ENCODE measurements at regions not wholly inside any gene's neighbourhood (a gene's known extent, or its start where the extent isn't known, plus 50 kb on each side); places are given as distances from the start of the nearest gene placed in this dataset.

- Histone ChIP-seq H3K4me3 (ENCODE audit: low read length in 2 of 2) (no peak overlapping the region), H3K4me1 (ENCODE audit: control insufficient read depth in 1 of 2, insufficient read depth in 2 of 2, low read length in 2 of 2) (no peaks in the 10 kb centered on the region), H3K36me3 (ENCODE audit: control insufficient read depth in 1 of 2, insufficient read depth in 2 of 2, low read length in 1 of 2) (no peaks in the 10 kb centered on the region), H3K27me3 (ENCODE audit: control insufficient read depth in 1 of 2, insufficient read depth in 2 of 2, low read length in 1 of 2) (no peaks in the 10 kb centered on the region), H3K27ac (ENCODE audit: low read depth in 1 of 2, low read length in 2 of 2) (no peak overlapping the region), H3K9me3 (ENCODE audit: control insufficient read depth, low read length) (no peaks in the 10 kb centered on the region)
- intact Hi-C loops (cut with DNase I): no loop called here
- 62 to 69% methylated on average over 33 of the region's 33 CpGs for WGBS, 2 donors
- no peak for ATAC-seq (ENCODE audit: low FRiP score)
- peak in 1 of 2 donors; percentile 55 for DNase-seq
Measured at GRCh38 chr14:104390941-104391901, 188.3 kb upstream of the C14orf180 start.

- DNase-seq (no peak), ATAC-seq (ENCODE audit: low FRiP score) (no peak)
- WGBS, 2 donors: 82 to 83% methylated on average over 6 of the region's 6 CpGs
- H3K4me1 ChIP-seq (ENCODE audit: control insufficient read depth in 1 of 2, insufficient read depth in 2 of 2, low read length in 2 of 2): no peaks in the 10 kb centered on the region
- H3K36me3 ChIP-seq (ENCODE audit: control insufficient read depth in 1 of 2, insufficient read depth in 2 of 2, low read length in 1 of 2): no peaks in the 10 kb centered on the region
- H3K27ac ChIP-seq (ENCODE audit: low read depth in 1 of 2, low read length in 2 of 2): no peak overlapping the region
- H3K9me3 ChIP-seq (ENCODE audit: control insufficient read depth, low read length): peaks cover 2% of the 10 kb centered on the region
- intact Hi-C loops (cut with DNase I): no loop called here
- H3K27me3 ChIP-seq (ENCODE audit: control insufficient read depth in 1 of 2, insufficient read depth in 2 of 2, low read length in 1 of 2): no peaks in the 10 kb centered on the region
- H3K4me3 ChIP-seq (ENCODE audit: low read length in 2 of 2): no peak overlapping the region
Measured at GRCh38 chr14:104392001-104392395, 187.6 kb upstream of the C14orf180 start.

- Histone ChIP-seq H3K36me3 (ENCODE audit: control insufficient read depth in 1 of 2, insufficient read depth in 2 of 2, low read length in 1 of 2) (no peaks in the 10 kb centered on the region), H3K27me3 (ENCODE audit: control insufficient read depth in 1 of 2, insufficient read depth in 2 of 2, low read length in 1 of 2) (no peaks in the 10 kb centered on the region), H3K27ac (ENCODE audit: low read depth in 1 of 2, low read length in 2 of 2) (no peak overlapping the region), H3K4me1 (ENCODE audit: control insufficient read depth in 1 of 2, insufficient read depth in 2 of 2, low read length in 2 of 2) (no peaks in the 10 kb centered on the region), H3K9me3 (ENCODE audit: control insufficient read depth, low read length) (peaks cover 4% of the 10 kb centered on the region), H3K4me3 (ENCODE audit: low read length in 2 of 2) (no peak overlapping the region)
- peak; percentile 38 to 61 for DNase-seq
- intact Hi-C loops (cut with DNase I): no loop called here
- WGBS, 2 donors: 84% methylated on average over 28 of the region's 28 CpGs
- ATAC-seq (ENCODE audit: low FRiP score): no peak
Measured at GRCh38 chr14:104392396-104393198, 187.0 kb upstream of the C14orf180 start.

- Histone ChIP-seq H3K4me3 (ENCODE audit: low read length in 2 of 2) (no peak overlapping the region), H3K4me1 (ENCODE audit: control insufficient read depth in 1 of 2, insufficient read depth in 2 of 2, low read length in 2 of 2) (no peaks in the 10 kb centered on the region), H3K36me3 (ENCODE audit: control insufficient read depth in 1 of 2, insufficient read depth in 2 of 2, low read length in 1 of 2) (no peaks in the 10 kb centered on the region), H3K9me3 (ENCODE audit: control insufficient read depth, low read length) (peaks cover 4% of the 10 kb centered on the region), H3K27me3 (ENCODE audit: control insufficient read depth in 1 of 2, insufficient read depth in 2 of 2, low read length in 1 of 2) (no peaks in the 10 kb centered on the region), H3K27ac (ENCODE audit: low read depth in 1 of 2, low read length in 2 of 2) (no peak overlapping the region)
- intact Hi-C loops (cut with DNase I): no loop called here
- 88 to 89% methylated on average over 18 of the region's 18 CpGs for WGBS, 2 donors
- ATAC-seq (ENCODE audit: low FRiP score): no peak
- peak; percentile 40 to 70 for DNase-seq
Measured at GRCh38 chr14:104393199-104393897, 186.2 kb upstream of the C14orf180 start.

GRCh38 chr14:104393898-104394381 lies 185.6 kb upstream of the C14orf180 start:
- ATAC-seq (ENCODE audit: low FRiP score) (no peak), DNase-seq (peak in 1 of 2 donors; percentile 66)
- Histone ChIP-seq H3K4me1 (ENCODE audit: control insufficient read depth in 1 of 2, insufficient read depth in 2 of 2, low read length in 2 of 2) (no peaks in the 10 kb centered on the region), H3K27ac (ENCODE audit: low read depth in 1 of 2, low read length in 2 of 2) (no peak overlapping the region), H3K27me3 (ENCODE audit: control insufficient read depth in 1 of 2, insufficient read depth in 2 of 2, low read length in 1 of 2) (no peaks in the 10 kb centered on the region), H3K36me3 (ENCODE audit: control insufficient read depth in 1 of 2, insufficient read depth in 2 of 2, low read length in 1 of 2) (no peaks in the 10 kb centered on the region), H3K9me3 (ENCODE audit: control insufficient read depth, low read length) (peaks cover 5% of the 10 kb centered on the region), H3K4me3 (ENCODE audit: low read length in 2 of 2) (no peak overlapping the region)
- 61 to 62% methylated on average over 10 of the region's 10 CpGs for WGBS, 2 donors
- intact Hi-C loops (cut with DNase I): no loop called here

GRCh38 chr14:104394409-104394851 lies 185.1 kb upstream of the C14orf180 start:
- 63 to 64% methylated on average over 13 of the region's 13 CpGs for WGBS, 2 donors

GRCh38 chr14:104395276-104395675 lies 184.3 kb upstream of the C14orf180 start:
- DNase-seq (no peak), ATAC-seq (ENCODE audit: low FRiP score) (no peak)
- Histone ChIP-seq H3K4me3 (ENCODE audit: low read length in 2 of 2) (no peak overlapping the region), H3K9me3 (ENCODE audit: control insufficient read depth, low read length) (peaks cover 5% of the 10 kb centered on the region), H3K4me1 (ENCODE audit: control insufficient read depth in 1 of 2, insufficient read depth in 2 of 2, low read length in 2 of 2) (no peaks in the 10 kb centered on the region), H3K27me3 (ENCODE audit: control insufficient read depth in 1 of 2, insufficient read depth in 2 of 2, low read length in 1 of 2) (no peaks in the 10 kb centered on the region), H3K36me3 (ENCODE audit: control insufficient read depth in 1 of 2, insufficient read depth in 2 of 2, low read length in 1 of 2) (no peaks in the 10 kb centered on the region), H3K27ac (ENCODE audit: low read depth in 1 of 2, low read length in 2 of 2) (no peak overlapping the region)
- 75 to 82% methylated on average over 6 of the region's 6 CpGs for WGBS, 2 donors
- intact Hi-C loops (cut with DNase I): no loop called here

More at GRCh38 chr14:104394409-104394851, 185.1 kb upstream of the C14orf180 start:
- Histone ChIP-seq H3K4me3 (ENCODE audit: low read length in 2 of 2) (no peak overlapping the region), H3K4me1 (ENCODE audit: control insufficient read depth in 1 of 2, insufficient read depth in 2 of 2, low read length in 2 of 2) (no peaks in the 10 kb centered on the region), H3K9me3 (ENCODE audit: control insufficient read depth, low read length) (peaks cover 5% of the 10 kb centered on the region), H3K27ac (ENCODE audit: low read depth in 1 of 2, low read length in 2 of 2) (no peak overlapping the region), H3K36me3 (ENCODE audit: control insufficient read depth in 1 of 2, insufficient read depth in 2 of 2, low read length in 1 of 2) (no peaks in the 10 kb centered on the region), H3K27me3 (ENCODE audit: control insufficient read depth in 1 of 2, insufficient read depth in 2 of 2, low read length in 1 of 2) (no peaks in the 10 kb centered on the region)
- no peak for DNase-seq
- ATAC-seq (ENCODE audit: low FRiP score): no peak
- intact Hi-C loops (cut with DNase I): no loop called here

- no peaks in the 10 kb centered on the region for H3K36me3 ChIP-seq (ENCODE audit: control insufficient read depth in 1 of 2, insufficient read depth in 2 of 2, low read length in 1 of 2)
- no peak overlapping the region for H3K4me3 ChIP-seq (ENCODE audit: low read length in 2 of 2)
- no peaks in the 10 kb centered on the region for H3K4me1 ChIP-seq (ENCODE audit: control insufficient read depth in 1 of 2, insufficient read depth in 2 of 2, low read length in 2 of 2)
- intact Hi-C loops (cut with DNase I): no loop called here
- 81 to 82% methylated on average over 30 of the region's 30 CpGs for WGBS, 2 donors
- ATAC-seq (ENCODE audit: low FRiP score) (no peak), DNase-seq (peak in 1 of 2 donors; percentile 66)
- no peaks in the 10 kb centered on the region for H3K27me3 ChIP-seq (ENCODE audit: control insufficient read depth in 1 of 2, insufficient read depth in 2 of 2, low read length in 1 of 2)
- H3K9me3 ChIP-seq (ENCODE audit: control insufficient read depth, low read length): peaks cover 5% of the 10 kb centered on the region
- no peak overlapping the region for H3K27ac ChIP-seq (ENCODE audit: low read depth in 1 of 2, low read length in 2 of 2)
Measured at GRCh38 chr14:104395941-104396681, 183.5 kb upstream of the C14orf180 start.
